HEK293 (cell line): ENCODE measurements at regions not wholly inside any gene's neighbourhood (a gene's known extent, or its start where the extent isn't known, plus 50 kb on each side); places are given as distances from the start of the nearest gene placed in this dataset.

Source experiments
- CTCF ChIA-PET: fragments of 350-600 bp; formaldehyde crosslinking; extraction: SDS; loops from one replicate; lab custom pipeline; 2021; ENCODE audit warnings: antibody characterized with exemption; lab: Yijun Ruan, JAX
- POLR2A ChIA-PET: fragments of 300-600 bp; formaldehyde crosslinking; extraction: SDS; loops from one replicate; lab custom pipeline; 2020; ENCODE audit warnings: antibody characterized with exemption, inconsistent platforms; lab: Yijun Ruan, JAX
- H3K27ac ChIP-seq: fragments of 200-500 bp; sonication (Bioruptor generic); 2 replicates; pipeline ENCODE4 v1.5.1; 2014; ENCODE audit warnings: low read depth, low read length, control low read depth, inconsistent platforms; ENCODE audit errors: extremely low read depth
- H3K36me3 ChIP-seq, 2 experiments: fragments of 200-500 bp in 1 of 2; sonication (Bioruptor generic) in 1 of 2; 1 replicate in 1 of 2; 2 replicates in 1 of 2; pipeline ENCODE4 v1.5.1; 2014 to 2017; ENCODE audit warnings: inconsistent platforms in 2 of 2, low read length in 2 of 2; ENCODE audit not compliant: control insufficient read depth in 2 of 2, insufficient read depth in 1 of 2
- H3K4me1 ChIP-seq: fragments of 200-500 bp; sonication (Bioruptor generic); 2 replicates; pipeline ENCODE4 v1.5.1; 2014; ENCODE audit warnings: mild to moderate bottlenecking, low read length, inconsistent platforms; ENCODE audit not compliant: control insufficient read depth, insufficient read depth
- H3K4me3 ChIP-seq: 2 replicates; pipeline ENCODE4 v1.5.1; 2011; ENCODE audit warnings: low read depth, mild to moderate bottlenecking, control low read depth, low read length, moderate library complexity
- H3K9me3 ChIP-seq: fragments of 200-500 bp; sonication (Bioruptor generic); 2 replicates; pipeline ENCODE4 v1.5.1; 2014; ENCODE audit warnings: low read depth, low read length, inconsistent platforms; ENCODE audit not compliant: control insufficient read depth, insufficient read depth
- GLI2 ChIP-seq: fragments of 450-650 bp; formaldehyde crosslinking; IDR thresholded peaks from 2 replicates; pipeline ENCODE4; 2017; ENCODE audit warnings: missing biosample characterization, missing genetic modification characterization, low read depth, borderline replicate concordance
- IKZF3 ChIP-seq: fragments of 450-650 bp; IDR thresholded peaks from 2 replicates; pipeline ENCODE4 v1.5.0; 2018; ENCODE audit warnings: missing biosample characterization, mild to moderate bottlenecking, missing genetic modification characterization, moderate library complexity
- KLF7 ChIP-seq: fragments of 450-650 bp; formaldehyde crosslinking; IDR thresholded peaks from 2 replicates; pipeline ENCODE4 v1.5.1; 2016; ENCODE audit warnings: missing biosample characterization, missing genetic modification characterization, borderline replicate concordance
- KLF8 ChIP-seq: fragments of 450-650 bp; formaldehyde crosslinking; IDR thresholded peaks from 2 replicates; pipeline ENCODE4 v1.5.1; 2016; ENCODE audit warnings: missing biosample characterization, missing genetic modification characterization
- SCRT1 ChIP-seq: fragments of 450-650 bp; formaldehyde crosslinking; IDR thresholded peaks from 2 replicates; pipeline ENCODE4 v1.5.1; 2016; ENCODE audit warnings: missing biosample characterization, missing genetic modification characterization, borderline replicate concordance
- SCRT2 ChIP-seq: fragments of 450-650 bp; formaldehyde crosslinking; IDR thresholded peaks from 2 replicates; pipeline ENCODE4 v1.5.1; 2016; ENCODE audit warnings: missing biosample characterization, missing genetic modification characterization
- SP7 ChIP-seq: fragments of 450-650 bp; formaldehyde crosslinking; IDR thresholded peaks from 2 replicates; pipeline ENCODE4 v1.5.1; 2016; ENCODE audit warnings: missing biosample characterization, missing genetic modification characterization
- YY2 ChIP-seq: fragments of 450-650 bp; formaldehyde crosslinking; IDR thresholded peaks from 2 replicates; pipeline ENCODE4 v1.5.1; 2016; ENCODE audit warnings: missing biosample characterization, missing genetic modification characterization
- ZBTB26 ChIP-seq: fragments of 450-650 bp; formaldehyde crosslinking; optimal IDR thresholded peaks from 2 replicates; pipeline ENCODE3; 2016; ENCODE audit warnings: missing biosample characterization, mild to moderate bottlenecking, missing genetic modification characterization
- ZNF112 ChIP-seq: fragments of 450-650 bp; formaldehyde crosslinking; IDR thresholded peaks from 2 replicates; pipeline ENCODE4 v1.5.0; 2017; ENCODE audit warnings: missing biosample characterization, missing genetic modification characterization
- ZNF2 ChIP-seq: fragments of 450-650 bp; formaldehyde crosslinking; IDR thresholded peaks from 2 replicates; pipeline ENCODE4 v1.5.1; 2016; ENCODE audit warnings: missing biosample characterization, missing genetic modification characterization
- ZNF292 ChIP-seq: fragments of 450-650 bp; formaldehyde crosslinking; IDR thresholded peaks from 2 replicates; pipeline ENCODE4 v1.5.1; 2016; ENCODE audit warnings: low read depth, missing biosample characterization, missing genetic modification characterization, borderline replicate concordance
- ZNF423 ChIP-seq: fragments of 450-650 bp; formaldehyde crosslinking; IDR thresholded peaks from 2 replicates; pipeline ENCODE4 v1.5.1; 2016; ENCODE audit warnings: missing biosample characterization, missing genetic modification characterization
- ZNF449 ChIP-seq: fragments of 450-650 bp; formaldehyde crosslinking; IDR thresholded peaks from 2 replicates; pipeline ENCODE4 v1.5.1; 2017; ENCODE audit warnings: missing biosample characterization, mild to moderate bottlenecking, missing genetic modification characterization, moderate library complexity
- ZNF510 ChIP-seq: fragments of 450-650 bp; formaldehyde crosslinking; IDR thresholded peaks from 2 replicates; pipeline ENCODE4 v1.5.1; 2018; ENCODE audit warnings: mild to moderate bottlenecking, missing genetic modification characterization, missing biosample characterization; ENCODE audit not compliant: insufficient replicate concordance
- ZNF560 ChIP-seq: fragments of 450-650 bp; formaldehyde crosslinking; IDR thresholded peaks from 2 replicates; pipeline ENCODE4 v1.5.1; 2017; ENCODE audit warnings: missing biosample characterization, missing genetic modification characterization, borderline replicate concordance
- ZNF585B ChIP-seq: fragments of 450-650 bp; formaldehyde crosslinking; IDR thresholded peaks from 2 replicates; pipeline ENCODE4 v1.5.1; 2016; ENCODE audit warnings: missing biosample characterization, missing genetic modification characterization
- ZNF600 ChIP-seq: fragments of 450-650 bp; formaldehyde crosslinking; IDR thresholded peaks from 2 replicates; pipeline ENCODE4 v1.5.1; 2016; ENCODE audit warnings: missing biosample characterization, missing genetic modification characterization
- ZNF610 ChIP-seq: fragments of 450-650 bp; formaldehyde crosslinking; IDR thresholded peaks from 2 replicates; pipeline ENCODE4 v1.5.1; 2016; ENCODE audit warnings: missing biosample characterization, missing genetic modification characterization, borderline replicate concordance
- ZNF701 ChIP-seq: fragments of 450-650 bp; formaldehyde crosslinking; IDR thresholded peaks from 2 replicates; pipeline ENCODE4 v1.5.1; 2016; ENCODE audit warnings: missing biosample characterization, missing genetic modification characterization
- TF ChIP-seq, protein P1 (sequence below): fragments of 450-650 bp; formaldehyde crosslinking; IDR thresholded peaks from 2 replicates; pipeline ENCODE4 v1.5.1; 2017; ENCODE audit warnings: missing biosample characterization, missing genetic modification characterization
- TF ChIP-seq, protein P2 (sequence below): fragments of 450-650 bp; formaldehyde crosslinking; IDR thresholded peaks from 2 replicates; pipeline ENCODE4 v1.5.0; 2017; ENCODE audit warnings: missing biosample characterization, missing genetic modification characterization, borderline replicate concordance
- TF ChIP-seq, protein P3 (sequence below): fragments of 450-650 bp; formaldehyde crosslinking; IDR thresholded peaks from 2 replicates; pipeline ENCODE4 v1.5.1; 2016; ENCODE audit warnings: missing biosample characterization, missing genetic modification characterization

DNA sequence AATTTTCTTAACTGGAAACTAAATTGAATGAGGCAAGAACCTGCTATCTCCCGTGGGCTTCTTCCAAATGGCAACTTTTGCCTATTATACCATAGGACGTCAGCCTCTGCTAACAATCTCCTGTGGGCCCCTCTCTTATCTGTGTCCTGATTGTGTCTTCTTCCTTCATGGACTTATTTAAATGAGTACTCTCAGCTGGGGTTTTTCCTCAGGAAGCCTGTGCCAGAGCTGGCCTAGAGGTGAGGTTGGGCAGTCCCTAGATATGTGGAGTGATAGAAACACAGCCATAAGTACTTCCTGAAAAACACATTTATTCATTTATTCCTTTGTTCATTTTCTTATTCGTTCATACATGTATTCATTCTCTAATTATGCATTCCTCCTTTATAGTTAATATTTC, 712.5 kb upstream of the SLIT2 start:
- TF ChIP-seq ZNF423 (tag by site-specific recombination): no peak
- TF ChIP-seq, protein P1, sequence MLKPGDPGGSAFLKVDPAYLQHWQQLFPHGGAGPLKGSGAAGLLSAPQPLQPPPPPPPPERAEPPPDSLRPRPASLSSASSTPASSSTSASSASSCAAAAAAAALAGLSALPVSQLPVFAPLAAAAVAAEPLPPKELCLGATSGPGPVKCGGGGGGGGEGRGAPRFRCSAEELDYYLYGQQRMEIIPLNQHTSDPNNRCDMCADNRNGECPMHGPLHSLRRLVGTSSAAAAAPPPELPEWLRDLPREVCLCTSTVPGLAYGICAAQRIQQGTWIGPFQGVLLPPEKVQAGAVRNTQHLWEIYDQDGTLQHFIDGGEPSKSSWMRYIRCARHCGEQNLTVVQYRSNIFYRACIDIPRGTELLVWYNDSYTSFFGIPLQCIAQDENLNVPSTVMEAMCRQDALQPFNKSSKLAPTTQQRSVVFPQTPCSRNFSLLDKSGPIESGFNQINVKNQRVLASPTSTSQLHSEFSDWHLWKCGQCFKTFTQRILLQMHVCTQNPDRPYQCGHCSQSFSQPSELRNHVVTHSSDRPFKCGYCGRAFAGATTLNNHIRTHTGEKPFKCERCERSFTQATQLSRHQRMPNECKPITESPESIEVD: no peak
- no peak for TF ChIP-seq IKZF3 (tag by site-specific recombination)
- no peak for TF ChIP-seq ZNF600 (tag by site-specific recombination)
- no peak for TF ChIP-seq SP7 (tag by site-specific recombination)
- no peak for TF ChIP-seq ZNF2 (tag by site-specific recombination)
- TF ChIP-seq ZNF112: no peak
- TF ChIP-seq ZNF292 (tag by site-specific recombination): no peak
- TF ChIP-seq KLF7 (tag by site-specific recombination): no peak
- TF ChIP-seq, protein P2, sequence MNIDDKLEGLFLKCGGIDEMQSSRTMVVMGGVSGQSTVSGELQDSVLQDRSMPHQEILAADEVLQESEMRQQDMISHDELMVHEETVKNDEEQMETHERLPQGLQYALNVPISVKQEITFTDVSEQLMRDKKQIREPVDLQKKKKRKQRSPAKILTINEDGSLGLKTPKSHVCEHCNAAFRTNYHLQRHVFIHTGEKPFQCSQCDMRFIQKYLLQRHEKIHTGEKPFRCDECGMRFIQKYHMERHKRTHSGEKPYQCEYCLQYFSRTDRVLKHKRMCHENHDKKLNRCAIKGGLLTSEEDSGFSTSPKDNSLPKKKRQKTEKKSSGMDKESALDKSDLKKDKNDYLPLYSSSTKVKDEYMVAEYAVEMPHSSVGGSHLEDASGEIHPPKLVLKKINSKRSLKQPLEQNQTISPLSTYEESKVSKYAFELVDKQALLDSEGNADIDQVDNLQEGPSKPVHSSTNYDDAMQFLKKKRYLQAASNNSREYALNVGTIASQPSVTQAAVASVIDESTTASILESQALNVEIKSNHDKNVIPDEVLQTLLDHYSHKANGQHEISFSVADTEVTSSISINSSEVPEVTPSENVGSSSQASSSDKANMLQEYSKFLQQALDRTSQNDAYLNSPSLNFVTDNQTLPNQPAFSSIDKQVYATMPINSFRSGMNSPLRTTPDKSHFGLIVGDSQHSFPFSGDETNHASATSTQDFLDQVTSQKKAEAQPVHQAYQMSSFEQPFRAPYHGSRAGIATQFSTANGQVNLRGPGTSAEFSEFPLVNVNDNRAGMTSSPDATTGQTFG (tag by site-specific recombination): no peak
- no peak for TF ChIP-seq ZBTB26 (tag by site-specific recombination)
- no peak for TF ChIP-seq ZNF560
- TF ChIP-seq ZNF701: no peak
- no peak for TF ChIP-seq YY2 (tag by site-specific recombination)
- TF ChIP-seq KLF8: no peak
- TF ChIP-seq ZNF585B (tag by site-specific recombination): no peak
- no peak for TF ChIP-seq SCRT2
- TF ChIP-seq ZNF510 (tag by site-specific recombination): no peak
- TF ChIP-seq ZNF610 (tag by site-specific recombination): no peak
- no peak for TF ChIP-seq ZNF449
- Histone ChIP-seq H3K9me3 (no peaks in the 10 kb centered on the region), H3K36me3 (no peaks in the 10 kb centered on the region), H3K27ac (no peak overlapping the region), H3K4me1 (no peaks in the 10 kb centered on the region), H3K4me3 (no peak overlapping the region)
- ChIA-PET CTCF (no interaction called here), POLR2A (no interaction called here)

- no peaks in the 10 kb centered on the region for H3K4me1 ChIP-seq
- ChIA-PET CTCF (no interaction called here), POLR2A (no interaction called here)
- H3K4me3 ChIP-seq: no peak overlapping the region
- H3K27ac ChIP-seq: no peak overlapping the region
- H3K36me3 ChIP-seq: no peaks in the 10 kb centered on the region
- H3K9me3 ChIP-seq: no peaks in the 10 kb centered on the region
- no peak for TF ChIP-seq ZNF701
- TF ChIP-seq SCRT1 (tag by site-specific recombination): no peak
- TF ChIP-seq GLI2 (tag by site-specific recombination): no peak
- TF ChIP-seq, protein P3, sequence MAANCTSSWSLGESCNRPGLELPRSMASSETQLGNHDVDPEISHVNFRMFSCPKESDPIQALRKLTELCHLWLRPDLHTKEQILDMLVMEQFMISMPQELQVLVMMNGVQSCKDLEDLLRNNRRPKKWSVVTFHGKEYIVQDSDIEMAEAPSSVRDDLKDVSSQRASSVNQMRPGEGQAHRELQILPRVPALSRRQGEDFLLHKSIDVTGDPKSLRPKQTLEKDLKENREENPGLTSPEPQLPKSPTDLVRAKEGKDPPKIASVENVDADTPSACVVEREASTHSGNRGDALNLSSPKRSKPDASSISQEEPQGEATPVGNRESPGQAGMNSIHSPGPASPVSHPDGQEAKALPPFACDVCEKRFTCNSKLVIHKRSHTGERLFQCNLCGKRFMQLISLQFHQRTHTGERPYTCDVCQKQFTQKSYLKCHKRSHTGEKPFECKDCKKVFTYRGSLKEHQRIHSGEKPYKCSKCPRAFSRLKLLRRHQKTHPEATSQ (tag by site-specific recombination): no peak
- TF ChIP-seq, all 188 proteins: peak for 0
These were observed 717.5 kb upstream of the SLIT2 start for GRCh38 chr4:19534159-19534558.
